HG02623 (cell line): ENCODE measurements at regions not wholly inside any gene's neighbourhood (a gene's known extent, or its start where the extent isn't known, plus 50 kb on each side); places are given as distances from the start of the nearest gene placed in this dataset.

ENCODE experiments used
- ATAC-seq: cut with Tn5 transposase; IDR thresholded peaks from one replicate; pipeline ENCODE4 v1.9.1; 2021; ENCODE audit warnings: moderate library complexity; ENCODE audit not compliant: unreplicated experiment

GRCh38 chr3:72569754-72570440, 278.3 kb downstream of the SHQ1 start:
- no peak for ATAC-seq

DNA sequence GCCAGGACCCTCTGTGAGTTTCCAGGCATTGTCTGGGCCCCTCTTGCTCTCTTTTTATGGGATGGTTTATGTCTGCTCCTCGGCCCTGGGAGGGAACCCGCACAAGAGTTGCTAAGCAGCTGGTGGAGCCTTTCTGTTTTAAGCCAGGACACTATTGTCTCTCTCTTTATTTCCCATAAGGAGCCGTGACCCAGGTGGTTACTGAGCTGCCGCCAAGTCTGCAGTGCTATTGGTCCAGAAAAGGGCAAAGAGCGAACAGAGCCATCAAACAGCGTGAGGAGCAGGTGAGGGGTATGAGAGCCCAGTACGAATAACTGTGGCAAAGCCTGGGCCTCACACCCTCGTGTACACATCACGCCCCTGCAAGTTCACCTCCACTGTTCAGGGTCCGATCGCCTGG, 280.2 kb downstream of the SHQ1 start:
- ATAC-seq = no peak

DNA sequence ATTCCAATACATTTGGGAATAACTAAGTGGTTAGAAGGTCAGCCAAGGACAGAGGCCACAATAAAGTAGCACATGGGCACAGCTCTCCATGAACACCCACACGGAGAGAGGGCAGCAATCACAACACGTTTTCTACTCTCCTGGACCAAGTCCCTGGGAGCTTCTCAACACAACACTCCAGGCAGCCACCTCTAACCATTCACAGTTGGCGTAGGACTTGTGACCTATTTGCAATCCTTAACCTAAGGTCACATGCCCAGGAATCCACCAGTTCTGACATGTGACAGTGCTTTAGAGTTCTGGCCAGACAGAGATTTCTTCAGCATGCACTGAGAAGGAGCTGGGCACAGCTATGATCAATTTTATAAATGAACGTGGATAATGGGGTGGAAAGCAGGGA, 280.8 kb downstream of the SHQ1 start:
- ATAC-seq = no peak

DNA sequence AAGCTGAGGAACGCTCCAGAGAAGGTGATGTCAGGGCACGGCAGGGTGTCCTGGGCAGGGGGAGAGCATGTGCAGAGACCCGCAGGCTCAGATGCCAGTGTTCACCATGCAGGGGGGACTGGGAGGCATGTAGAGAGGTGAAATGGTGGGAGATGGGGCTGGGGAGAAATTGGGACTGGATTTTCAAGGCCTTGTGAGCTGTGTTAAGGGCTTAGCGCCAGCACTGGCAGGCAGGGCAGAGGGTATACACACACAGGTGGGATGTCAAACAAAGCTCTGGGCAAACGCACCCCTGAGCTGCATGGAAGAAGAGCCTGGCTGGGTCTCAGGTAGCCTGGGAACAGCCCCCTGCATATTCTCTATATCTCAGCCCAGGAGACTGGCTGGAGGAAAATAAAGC, 282.7 kb downstream of the SHQ1 start:
- no peak for ATAC-seq

DNA sequence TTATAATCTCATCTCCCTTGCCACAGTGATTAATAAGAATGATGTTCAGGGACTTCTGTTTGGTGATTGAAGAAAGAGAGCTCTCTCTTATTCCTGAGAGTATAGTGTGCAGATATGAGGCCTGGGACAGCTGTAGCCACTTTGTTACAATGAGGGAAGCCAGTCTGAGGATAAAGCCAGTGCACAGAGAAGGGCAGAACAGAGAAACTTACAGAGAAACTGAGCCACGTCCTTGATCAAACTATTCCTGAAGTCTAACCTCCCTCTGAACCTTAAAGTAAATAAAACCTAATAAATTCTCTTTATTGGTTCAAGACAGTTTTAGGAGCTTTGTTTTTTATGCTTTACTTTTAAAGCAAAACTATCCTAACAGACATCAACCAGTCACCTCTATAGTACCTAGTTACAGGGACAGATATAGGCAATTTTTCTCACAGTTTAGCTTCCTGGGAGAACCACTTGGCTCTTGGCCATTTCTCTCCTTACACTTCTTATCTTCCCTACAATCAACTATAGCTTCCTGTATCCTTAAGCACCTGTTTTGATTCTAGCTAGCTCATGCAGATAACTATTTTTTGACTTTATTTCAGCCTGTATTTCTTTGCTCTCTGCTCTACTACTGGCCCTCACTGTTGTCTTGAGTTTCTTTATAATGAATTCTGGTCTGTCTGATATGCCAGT, 284.4 kb downstream of the SHQ1 start:
- no peak for ATAC-seq

DNA sequence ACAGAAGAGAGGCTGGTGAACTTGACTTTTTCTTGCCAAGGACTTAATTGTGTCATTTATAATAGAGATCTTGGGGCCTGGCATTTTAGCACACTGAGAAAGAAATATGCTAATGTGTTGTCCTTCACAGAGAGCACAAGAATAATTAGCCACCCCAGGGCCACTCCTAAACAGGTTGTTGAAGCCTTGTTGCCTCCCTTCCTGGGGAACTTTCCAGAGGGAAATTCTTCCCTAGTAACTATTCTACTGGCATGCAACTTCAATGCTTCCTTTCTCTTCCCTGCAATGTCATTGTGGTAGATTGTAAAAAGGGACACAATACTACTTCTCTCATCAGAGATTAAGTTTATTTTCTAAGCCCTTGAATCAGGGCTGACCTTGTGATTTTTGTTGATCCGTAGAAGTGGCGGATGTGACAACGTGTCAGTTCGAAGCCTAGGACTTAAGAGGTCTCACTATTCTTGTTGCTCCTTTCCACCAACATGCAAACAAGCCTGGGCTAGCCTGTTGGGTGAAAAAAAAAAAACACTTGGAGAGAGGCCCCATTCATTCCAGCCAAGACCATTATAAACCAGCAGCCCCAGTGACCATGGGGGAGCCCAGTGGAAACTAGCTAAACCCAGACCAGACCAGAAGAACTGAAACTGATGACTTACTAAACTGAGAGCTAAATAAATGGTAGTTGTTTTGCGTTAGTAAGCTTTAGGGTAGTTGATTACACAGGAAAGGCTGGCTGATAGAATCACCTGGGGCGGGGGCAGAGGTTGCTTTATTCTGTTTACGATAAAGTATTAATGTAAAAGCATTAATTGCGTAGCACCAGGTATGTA, 287.2 kb downstream of the SHQ1 start:
- ATAC-seq = no peak

DNA sequence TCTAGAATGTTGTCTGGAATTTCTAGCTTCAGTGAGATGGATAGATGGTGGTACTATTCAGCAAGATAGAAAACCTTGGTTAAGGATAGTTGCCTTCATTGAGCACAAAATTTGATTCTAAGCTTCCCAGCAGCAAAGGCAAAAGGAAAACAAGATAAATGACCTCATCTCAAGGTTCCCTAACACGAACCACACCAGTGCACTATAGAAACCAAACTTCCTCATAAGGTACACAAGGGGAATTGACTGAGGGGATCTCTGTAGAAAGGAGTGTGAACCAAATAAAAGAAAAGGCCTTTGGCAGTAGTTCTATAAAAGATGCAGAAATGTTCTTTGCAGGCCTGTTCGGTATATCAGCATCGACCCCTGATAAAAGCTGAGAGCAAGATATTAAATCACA, 288.9 kb downstream of the SHQ1 start:
- ATAC-seq = no peak

- ATAC-seq = no peak
These were observed 290.2 kb downstream of the SHQ1 start for GRCh38 chr3:72558001-72558400.

GRCh38 chr3:72555714-72556113, 292.5 kb downstream of the SHQ1 start:
- ATAC-seq = no peak

GRCh38 chr3:72554689-72555088, 293.6 kb downstream of the SHQ1 start:
- ATAC-seq = no peak

DNA sequence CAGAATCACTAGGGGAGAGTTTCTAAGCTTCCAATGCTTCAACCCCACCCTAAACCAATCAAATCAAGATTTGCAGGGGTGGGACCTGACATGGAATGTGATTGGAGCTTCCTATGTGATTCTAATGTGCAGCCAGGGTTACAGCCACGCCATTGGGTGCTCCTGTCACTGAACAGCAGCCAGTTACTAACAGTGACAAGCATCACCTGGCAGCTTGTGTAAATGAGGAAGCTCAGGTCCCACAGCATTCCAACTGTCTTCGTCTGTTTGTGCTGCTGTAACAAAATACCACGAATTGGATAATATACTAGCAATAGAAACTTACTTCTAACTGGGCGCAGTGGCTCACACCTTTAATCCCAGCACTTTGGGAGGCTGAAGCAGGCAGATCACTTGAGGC, 294.9 kb downstream of the SHQ1 start:
- no peak for ATAC-seq

DNA sequence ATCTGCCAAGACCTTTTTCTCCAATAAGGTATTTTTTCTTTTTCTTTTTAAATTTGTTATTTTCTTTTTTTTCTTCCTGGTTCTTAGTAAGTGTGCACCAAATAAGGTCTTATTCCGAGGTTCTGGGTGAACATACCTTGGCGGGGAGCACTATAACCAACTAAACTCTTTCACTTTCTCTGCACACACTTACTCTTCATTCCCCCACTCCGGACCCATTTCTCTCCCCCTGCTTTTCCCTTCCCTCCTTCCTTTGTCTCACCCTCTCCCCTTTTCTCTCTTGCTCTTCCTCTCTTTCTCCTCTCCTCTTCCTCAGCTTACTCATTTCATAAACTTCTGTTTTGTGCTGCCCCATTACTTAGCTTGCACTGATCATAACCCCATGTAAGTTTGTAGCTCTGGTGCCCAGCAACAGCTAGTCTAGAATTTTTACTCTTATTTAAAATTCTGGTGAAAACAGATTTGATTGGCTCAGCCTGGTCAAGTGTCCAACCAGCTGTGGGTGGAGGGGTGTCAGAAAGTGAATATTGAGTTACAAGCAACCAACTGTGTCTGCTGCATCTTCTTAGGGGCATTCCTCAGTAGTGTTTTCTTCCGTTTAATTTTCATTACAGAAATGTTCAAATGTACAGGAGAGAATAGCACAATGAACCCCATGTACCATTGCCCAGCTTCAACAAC, 297.5 kb downstream of the SHQ1 start:
- no peak for ATAC-seq

- ATAC-seq = no peak
These were observed 298.3 kb downstream of the SHQ1 start for GRCh38 chr3:72549761-72550581.

DNA sequence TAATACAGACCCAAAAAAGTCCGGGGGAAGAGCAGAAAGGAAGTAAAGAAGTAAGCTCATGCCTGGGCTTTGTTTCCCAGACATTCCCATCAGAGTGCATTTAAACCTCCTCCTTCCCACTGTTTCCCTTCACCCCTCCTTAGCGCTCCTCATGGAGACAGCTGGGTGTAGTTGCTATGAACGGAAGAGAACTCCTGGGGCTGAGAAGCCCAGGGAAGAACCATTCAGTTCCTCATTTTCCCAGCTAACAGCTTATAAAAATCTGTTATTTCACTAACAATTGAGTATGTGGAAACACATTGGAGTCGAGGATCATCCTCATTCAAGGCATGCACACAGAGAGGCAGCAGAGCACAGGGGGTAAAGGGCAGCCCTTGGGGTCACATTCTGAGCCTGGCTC, 299.3 kb downstream of the SHQ1 start:
- ATAC-seq = no peak

GRCh38 chr3:72548461-72548860, 299.8 kb downstream of the SHQ1 start:
- no peak for ATAC-seq

GRCh38 chr3:72547183-72547582, 301.1 kb downstream of the SHQ1 start:
- no peak for ATAC-seq

DNA sequence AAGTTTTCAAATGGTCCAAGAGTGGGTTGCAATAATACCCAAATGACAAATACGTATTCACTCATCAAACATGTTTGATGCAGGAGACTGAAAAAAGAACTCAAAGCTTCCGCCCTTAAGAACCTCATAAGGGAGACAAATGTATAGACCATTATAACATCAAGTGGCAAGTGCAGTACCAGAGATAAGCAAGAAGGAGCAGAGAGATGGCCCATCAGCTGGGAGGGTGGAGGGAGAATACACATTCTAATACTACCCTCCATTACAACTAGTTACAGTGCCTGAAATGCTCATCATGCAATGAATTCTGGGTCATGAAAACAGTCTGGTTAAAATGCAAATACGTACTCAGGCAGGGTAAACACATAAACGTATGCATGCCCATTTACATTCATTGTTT, 304.0 kb downstream of the SHQ1 start:
- ATAC-seq = no peak

DNA sequence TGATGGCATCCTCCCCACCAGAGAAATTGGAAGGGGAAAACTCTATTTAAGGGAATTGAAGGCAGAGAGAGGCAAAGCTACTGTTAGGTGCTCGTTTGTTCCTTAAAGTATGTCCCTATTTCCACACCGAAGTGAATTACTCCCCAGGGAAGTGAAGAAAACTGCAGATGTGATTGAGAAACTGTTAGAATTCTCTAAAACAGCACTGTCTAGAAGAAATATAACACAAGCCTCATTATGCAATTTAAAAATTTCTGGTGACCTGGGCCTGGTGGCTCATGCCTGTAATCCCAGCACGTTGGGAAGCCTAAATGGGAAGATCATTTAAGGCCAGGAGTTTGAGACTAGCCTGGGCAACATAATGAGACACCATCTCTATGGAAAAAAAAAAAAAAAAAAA, 305.0 kb downstream of the SHQ1 start:
- no peak for ATAC-seq

DNA sequence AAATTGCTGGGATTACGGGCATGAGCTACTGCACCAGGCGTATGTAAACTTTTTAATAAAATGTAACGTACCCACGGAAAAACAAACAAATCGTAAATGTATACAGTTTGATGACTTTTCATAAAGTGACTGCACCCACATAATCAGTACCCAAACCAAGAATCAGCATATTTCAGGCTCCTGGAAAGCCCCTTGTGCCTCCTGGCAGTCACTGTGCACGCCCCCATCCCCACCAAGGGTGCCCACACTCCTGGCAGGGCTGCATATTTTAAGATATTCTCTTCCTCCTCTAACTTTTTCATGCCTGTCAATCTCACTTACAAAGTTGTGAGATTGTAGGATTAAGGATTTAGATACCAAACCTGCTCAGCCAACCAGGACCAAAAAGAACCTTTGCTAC, 305.5 kb downstream of the SHQ1 start:
- ATAC-seq = no peak

DNA sequence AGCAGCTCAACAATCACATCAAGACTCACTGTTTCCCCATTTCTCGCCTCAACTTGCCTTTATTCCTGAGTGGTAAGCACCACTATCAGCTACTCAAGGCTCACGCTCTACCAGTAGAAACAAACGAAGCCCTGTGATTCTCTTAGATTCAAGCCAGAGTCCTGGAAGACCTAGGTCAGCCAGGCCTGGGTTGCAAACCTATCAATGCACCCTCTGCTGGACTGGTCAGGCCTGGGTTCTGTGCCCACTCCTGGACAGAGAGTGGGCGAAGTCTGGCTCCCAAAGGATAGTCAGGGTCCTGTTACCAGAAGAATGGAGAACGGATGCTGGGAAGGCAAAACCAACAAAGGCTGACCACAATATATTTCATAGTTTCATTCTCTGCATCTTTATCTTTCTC, 308.4 kb downstream of the SHQ1 start:
- ATAC-seq = no peak
